HG03064 (cell line): ENCODE measurements at regions not wholly inside any gene's neighbourhood (a gene's known extent, or its start where the extent isn't known, plus 50 kb on each side); places are given as distances from the start of the nearest gene placed in this dataset.

Source experiments
- ATAC-seq: cut with Tn5 transposase; IDR thresholded peaks from one replicate; pipeline ENCODE4 v1.9.1; 2021; ENCODE audit warnings: low read depth; ENCODE audit not compliant: unreplicated experiment

DNA sequence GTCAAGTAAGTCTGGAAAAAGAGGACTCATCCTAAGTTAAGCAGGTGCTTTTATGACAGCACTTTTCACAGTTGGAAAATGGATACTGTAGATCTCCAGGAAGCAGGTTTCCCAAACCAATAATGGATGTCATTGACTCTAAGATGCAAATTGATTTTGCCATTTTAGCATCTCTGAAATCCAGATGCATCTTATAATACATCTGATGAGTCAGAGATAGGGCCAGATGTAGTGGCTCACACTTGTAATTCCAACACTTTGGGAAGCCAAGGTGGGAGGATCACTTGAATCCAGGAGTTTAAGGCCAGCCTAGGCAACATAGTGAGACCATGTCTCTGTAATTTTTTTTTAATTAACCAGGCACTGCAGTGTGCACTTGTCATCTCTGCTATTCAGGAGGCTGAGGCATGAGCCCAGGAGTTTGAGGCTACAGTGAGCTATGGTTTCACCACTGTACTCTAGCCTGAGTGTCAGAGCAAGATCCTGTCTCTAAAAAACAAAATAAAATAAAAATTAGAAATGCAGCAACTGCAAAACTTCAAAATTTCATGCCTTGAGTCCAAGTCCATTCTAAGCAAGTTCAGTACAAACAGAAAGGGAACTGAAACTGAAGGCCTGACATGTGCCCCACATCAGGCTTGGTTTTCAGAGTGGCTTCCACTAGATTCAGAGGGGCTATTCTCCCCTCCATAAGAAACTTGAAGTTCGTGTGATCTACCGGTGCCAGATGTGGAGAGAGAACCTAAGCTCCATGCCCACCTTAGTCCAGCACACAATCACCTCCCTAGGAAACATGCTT is 267.8 kb upstream of the NCKAP5 start:
- ATAC-seq, result no peak

DNA sequence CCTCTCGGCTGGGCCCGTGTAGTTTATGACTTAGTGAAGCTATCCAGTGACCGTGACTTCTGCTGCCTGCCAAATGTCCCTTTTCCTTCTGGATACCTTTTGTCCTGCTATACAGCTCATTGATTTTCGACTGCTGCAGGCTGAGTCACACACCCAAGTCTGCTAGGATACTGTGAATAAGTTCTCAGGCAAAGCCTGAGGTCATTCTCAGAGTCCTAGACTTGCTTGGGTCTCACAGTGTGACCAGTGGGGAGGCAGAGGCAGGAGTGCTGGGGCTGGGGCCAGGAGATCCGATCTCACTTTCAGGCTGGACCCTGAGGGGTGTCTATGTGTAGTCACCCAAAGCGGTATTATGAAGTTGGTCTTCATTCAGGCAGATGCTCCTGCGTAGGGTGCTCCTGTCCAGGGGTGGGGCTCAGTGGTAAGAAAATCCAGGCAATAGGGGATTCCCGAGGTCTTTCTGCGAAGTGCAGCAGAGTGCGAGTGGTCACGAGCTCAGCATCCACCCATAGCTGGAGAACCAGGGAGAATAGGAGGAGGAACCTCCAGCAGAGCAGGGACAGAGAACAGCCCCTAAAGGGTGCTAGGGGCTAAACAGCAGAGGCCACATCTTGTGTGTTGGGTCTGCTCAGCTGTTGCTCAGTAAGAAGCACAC is 268.6 kb upstream of the NCKAP5 start:
- no peak for ATAC-seq

DNA sequence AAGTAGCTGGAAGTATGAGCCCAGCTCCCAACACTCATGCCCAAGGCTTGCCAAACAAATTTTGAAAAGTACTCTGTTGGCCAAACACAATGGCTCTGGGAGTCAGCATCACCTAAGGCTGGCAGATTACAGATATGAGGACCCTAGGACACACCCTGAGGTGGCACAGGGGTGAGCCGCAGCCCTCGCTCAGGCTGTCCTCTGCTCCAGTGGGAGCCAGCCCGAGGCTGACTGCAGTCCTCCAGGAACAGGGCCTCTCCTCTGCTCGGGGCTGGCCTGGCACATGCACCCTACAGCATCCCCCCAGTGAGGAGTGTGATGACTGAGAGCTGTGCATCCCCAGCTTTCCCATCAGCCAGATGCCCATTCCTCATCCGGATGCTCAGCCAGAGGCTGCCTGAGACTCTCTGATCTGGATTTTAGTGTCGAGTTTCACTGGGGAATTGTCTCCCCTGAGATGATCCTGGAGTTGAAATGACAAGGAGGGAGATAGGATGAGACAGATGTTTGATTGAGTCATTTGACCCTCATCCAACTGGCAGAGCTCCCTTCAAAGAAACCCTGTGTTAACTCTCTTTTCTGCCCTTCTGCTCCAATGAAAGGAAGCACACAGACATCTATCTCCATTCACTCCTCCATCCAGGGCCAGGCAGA is 269.3 kb upstream of the NCKAP5 start:
- no peak for ATAC-seq

DNA sequence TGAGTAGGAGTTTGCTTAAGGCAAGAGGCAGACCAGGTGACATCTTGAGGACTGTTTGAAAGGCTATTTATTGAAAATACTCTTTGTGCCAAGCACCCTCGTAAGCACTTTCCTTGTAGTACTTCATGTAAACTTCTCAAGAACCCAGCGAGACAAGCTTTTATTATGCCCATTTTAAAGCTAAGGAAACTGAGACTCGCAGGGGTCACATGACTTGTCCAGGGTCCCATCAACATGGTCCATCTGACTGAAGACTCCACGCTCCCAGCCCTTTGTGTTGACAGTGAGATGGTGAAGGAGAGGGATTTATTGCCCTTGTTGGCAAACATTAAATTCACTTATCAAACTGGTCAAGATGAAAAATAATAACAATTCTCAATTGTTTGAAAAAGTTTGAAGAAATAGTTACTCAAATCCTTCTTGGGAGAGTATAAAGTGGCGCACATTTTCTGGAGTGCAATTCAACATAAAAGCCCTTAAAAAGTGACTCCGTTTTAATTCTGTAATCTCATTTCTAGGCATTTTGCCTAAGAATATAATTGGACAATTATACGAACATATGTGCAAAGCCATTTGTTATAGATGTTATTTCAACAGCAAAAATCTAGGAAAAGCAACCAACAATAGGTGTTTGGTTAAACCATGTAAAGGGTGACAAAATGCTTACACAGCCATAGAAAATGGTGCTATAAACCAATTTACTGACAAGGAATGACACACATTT is 270.5 kb upstream of the NCKAP5 start:
- ATAC-seq, result no peak

DNA sequence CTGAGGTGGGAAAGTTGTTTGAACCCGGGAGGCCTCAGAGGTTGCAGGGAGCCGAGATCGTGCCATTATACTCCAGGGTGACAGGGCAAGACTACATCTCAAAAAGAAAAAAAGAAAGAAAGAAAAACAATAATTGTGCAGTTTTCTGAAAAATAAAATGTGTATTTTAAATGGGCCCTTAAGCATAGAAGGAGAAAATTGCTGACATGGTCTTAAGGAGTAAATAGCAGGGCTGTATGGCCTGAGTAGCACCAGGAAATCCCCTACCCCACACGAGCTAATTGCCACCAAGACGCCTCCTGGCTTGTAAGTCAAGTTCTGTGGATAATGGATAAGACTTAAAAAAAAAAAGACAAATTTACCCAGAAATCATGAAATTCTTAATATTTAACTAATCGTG is 271.4 kb upstream of the NCKAP5 start:
- ATAC-seq, result no peak

DNA sequence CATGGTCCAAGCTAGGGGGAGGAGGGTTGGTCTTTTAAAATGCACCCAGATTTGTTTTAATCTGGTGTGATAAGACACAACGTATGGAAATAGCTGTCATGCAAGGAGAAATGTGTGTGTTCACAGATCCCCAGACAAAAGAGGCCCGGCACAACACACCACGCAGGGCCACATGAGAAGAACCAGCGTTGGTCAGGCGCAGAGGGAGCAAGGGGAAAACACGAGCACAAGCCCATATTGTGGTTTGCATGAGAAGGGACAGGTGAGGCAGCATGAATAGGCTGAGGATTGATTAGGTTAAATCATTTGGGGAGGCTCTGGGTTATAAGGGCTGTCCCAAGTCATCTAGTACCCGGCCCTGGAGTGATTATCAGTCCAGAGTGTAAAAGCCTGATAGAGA is 272.5 kb upstream of the NCKAP5 start:
- ATAC-seq, result no peak

DNA sequence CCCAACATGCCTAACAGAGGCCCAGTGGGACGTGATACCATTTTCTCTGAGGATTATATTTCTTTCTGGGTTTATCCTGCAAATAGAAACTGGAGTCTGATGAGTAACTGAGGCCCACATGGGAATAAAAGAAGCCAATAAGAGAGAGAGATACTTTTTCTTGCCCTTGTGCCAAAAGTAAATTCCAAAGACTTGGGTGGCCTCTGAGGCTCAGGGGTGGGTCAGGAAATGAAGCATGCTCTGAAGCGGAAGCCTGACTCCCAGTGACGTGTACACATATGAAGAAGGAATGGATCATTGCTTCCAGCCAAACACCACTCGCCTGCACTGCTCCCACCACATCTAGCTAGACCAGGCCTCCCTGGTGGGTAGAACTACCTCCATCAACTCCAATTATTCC is 273.6 kb upstream of the NCKAP5 start:
- ATAC-seq, result no peak

DNA sequence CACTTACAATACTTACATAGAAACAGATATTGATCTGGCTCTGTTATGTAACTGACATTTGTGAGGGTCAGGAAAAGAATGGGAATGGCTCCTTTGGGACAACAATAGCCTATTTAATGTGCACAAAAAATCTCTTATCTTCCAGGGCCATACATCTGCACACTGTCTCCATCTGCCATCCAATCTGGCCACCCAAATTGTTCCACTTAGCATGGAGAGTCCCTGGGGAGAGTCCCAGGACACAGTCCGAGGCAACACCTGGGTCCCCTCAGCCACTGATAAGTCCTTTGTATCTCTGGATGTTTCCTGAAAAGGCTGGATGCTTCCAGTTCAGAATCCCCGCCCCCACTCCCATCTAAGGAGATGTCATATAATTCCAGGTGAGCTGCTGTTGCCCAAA is 274.2 kb upstream of the NCKAP5 start:
- no peak for ATAC-seq

DNA sequence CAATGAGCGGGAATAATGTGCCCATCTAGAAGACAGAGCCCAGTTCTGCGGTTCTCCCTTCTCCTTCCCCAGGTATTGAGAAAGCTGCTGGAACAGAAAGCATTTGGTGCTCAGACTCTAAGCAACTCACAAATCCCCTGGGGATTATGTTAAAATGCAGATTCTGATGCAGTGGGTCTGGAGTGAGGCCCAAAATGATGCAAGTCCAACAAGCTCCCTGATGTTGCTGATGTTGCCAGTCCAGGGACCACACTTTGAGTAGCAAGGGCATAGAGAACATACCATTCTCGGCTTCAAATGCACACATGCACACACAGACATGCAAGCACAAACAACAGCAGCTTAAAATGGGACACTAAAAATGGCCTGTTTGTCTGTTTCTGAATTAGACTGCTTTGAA is 274.8 kb upstream of the NCKAP5 start:
- ATAC-seq, result no peak

DNA sequence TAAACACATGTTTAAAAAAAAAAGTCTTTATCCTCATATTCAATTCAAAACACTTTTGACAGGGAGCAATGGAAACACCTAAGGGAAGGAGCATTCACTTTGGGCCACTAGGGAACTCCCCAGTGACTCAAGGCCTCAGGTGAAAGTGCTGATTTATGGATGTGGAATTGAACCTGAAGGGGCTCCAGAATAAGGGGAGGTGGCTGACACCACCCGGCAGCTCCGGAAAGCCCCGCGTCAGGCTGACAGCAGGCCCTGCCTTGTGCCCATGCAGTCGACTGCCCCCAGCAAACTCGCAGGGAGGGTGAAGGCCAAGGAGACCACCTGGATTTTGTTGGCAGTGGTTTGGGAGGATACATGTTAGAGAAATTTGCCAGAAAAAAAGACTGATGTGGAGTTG is 275.3 kb upstream of the NCKAP5 start:
- no peak for ATAC-seq

DNA sequence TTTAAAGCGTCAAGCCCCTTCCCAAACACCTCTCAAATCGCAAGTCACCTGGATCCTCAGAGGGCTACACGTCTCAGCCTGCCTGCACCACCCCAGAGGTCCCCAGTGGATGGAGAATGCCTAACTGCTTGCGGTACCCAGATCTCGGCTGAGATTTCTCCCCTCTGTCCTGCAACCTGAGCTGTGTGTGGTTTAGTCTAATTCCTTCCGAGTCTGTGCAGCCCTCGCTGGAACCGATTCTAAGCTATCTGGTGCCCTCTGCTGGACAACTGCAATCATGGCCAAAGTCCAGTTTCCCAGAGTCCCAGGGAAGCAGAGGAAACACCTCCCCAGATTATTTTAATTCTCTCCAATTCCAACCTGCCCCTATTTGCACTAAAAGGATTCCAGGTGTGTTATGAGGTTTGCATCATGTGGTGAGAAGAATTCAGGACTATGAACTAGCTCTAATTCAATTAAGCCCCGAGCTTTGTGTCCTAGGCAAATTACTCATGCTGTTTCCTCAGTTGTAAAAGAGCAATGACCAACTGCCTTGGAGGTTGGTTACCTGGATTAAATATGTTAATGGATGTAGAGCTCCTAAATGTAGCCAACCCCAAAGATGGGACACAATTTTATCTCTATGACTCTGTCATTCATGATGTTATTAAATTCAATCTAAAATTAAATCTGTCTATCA is 276.1 kb upstream of the NCKAP5 start:
- ATAC-seq, result no peak

DNA sequence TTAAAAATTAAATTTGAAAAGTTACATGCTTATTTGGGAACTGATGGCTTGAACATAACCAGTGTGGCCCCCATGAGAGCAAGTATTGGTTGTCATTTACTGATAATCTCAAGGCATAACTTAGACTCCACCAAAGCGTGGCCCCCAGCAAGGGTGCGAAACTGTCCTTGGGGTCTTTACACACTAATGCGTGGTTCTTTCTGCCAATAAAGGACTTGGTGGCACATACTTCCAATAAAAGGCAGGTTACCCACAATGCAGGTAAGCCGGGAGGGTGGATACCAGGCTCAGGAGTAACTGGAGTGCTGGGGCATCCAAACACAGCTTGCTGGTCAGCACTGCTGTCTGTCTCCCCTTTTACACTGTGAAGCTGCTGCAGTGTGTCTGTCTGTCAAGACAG is 278.2 kb upstream of the NCKAP5 start:
- ATAC-seq, result no peak

DNA sequence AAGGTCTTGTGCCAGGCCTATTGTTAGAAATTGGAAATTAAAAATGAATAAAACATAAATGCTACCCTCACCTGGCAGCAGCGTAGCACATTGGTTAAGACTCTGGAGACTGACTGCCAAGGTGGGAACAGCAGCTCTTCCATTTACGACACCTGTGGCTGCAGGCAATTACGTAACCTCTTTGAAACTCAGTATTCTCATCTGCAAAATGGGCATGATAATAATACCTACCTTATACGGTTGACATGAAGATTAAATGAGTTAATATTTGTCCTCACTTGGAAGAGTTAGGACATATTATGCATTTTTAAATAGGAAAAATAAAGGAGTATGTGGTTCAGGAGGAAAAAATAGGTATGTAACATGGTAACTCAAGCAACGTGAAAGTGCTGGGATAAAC is 279.3 kb upstream of the NCKAP5 start:
- ATAC-seq, result no peak

DNA sequence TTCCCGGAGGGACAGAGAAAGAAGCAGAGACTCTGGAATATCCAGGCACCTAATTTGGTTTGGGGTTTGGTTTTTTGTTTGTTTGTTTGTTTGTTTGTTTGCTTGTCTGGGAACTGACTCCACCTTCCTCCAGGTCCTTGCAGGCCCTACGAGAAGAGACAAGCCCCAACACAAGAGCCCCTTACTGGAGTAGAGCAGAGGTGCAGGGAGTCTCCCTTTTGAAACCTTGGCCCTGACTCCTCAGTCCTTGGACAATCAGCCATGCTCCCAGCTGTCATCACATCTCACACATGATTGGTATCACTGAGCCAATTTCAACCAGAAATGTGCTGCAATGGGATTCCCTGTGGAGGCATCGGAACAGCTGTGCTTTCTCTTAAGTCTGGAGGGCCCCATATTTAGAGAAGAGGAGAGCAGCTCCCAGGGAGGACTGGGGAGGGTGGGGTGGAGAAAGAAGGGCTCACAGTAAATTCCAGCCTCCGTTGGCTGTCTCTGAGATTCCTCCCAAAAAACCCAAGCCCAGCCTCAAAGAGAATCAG is 279.9 kb upstream of the NCKAP5 start:
- no peak for ATAC-seq

DNA sequence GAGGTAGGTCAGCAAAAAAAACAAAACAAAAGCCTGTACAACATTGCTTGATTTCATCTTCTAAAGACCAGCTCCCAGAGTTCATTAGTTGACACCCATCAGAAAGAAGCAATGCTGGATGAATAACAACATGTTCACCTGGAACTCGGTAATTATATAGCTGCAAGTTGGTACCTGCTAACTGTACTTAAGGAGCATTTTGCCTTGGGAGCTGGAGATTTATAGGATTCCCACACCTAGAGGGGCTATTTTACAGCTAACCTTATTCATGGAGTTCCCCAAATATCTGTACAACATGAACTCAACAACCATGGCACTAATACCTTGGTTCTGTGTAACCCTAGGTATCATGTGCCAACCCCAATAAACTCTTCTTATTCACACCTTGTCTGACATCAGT is 281.1 kb upstream of the NCKAP5 start:
- no peak for ATAC-seq

DNA sequence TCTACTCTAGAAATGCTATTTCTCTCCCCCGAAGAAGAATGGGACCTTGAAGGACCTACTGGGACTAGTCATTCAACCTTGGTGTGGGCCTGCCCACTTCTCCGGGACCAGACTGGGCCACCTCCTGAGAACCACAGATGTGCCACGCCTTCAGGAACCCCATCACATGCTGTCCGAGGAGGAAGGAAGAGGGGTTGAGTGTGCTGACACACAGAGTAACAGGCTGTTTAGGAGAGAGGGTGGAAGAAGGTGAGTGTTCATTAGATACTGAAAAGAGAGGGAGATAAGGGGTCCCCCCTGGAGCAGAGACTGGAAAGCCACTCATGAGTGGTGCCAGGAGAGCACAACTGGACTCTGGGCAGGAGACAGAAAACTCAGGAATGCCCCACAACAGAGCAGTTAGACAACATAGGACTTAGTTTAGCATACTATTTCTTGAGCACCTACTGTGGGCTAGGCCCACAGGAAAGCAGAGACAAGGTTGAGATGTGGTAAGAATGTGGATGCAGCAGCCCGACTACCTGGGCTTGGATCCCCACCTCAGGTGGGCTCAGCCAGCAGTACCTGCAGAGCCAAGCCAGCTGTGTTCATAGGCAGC is 286.4 kb upstream of the NCKAP5 start:
- ATAC-seq, result no peak

DNA sequence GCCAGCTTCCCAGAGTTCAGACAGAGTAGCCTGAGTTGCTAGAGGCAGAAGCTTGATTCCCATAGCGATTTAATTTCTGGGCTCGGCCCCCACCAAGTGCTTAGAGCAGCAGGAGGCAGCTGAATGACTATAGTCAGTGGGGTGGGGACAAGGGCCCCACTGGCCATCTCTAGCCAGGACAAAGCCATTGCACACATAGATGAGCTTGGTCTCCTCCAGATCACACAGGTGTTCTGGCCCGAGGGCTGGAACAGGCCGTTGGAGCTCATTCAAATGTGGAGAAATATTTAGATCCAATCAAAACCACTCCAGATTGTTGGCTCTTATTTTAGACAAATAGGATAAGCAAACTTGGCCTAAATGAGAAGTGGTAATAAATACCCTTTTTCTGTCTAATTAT is 287.3 kb upstream of the NCKAP5 start:
- ATAC-seq, result no peak

DNA sequence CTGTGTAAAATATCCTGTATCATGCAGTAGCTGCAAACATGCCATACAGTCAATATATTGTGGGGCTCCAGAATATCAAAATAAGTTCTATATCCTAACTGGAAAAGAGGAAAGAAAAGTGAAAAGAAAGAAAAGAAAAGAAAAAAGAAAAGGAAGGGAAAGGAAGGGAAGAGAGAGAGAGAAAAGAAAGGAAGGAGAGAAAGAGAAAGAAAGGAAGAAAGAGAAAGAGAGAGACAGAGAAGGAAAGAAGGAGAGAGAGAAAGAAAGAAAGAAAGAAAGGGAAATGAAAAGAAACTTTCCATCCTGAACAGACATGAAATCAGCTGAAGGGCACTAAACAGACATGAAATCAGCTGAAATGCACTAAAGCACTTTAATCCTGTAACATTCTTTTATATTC is 288.4 kb upstream of the NCKAP5 start:
- no peak for ATAC-seq

DNA sequence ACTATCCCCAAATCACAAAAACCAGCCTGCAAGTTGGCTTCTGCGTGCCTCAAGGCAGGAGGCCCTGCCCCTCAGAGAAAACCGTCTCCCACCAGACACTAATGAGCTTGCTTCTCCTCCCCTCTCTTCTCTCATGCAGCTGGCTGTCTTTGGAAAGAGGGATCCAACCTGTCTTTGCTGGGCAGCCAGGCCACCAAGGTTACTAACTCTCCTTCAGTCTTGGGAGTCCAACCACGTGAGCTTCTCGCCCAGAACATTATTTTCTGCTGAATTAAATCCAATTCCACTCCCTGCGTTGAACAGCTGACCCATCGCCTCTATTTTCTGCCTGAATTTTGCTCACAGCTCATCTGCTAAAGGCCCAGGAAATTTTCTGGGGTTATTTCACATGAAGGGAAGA is 291.3 kb upstream of the NCKAP5 start:
- no peak for ATAC-seq

DNA sequence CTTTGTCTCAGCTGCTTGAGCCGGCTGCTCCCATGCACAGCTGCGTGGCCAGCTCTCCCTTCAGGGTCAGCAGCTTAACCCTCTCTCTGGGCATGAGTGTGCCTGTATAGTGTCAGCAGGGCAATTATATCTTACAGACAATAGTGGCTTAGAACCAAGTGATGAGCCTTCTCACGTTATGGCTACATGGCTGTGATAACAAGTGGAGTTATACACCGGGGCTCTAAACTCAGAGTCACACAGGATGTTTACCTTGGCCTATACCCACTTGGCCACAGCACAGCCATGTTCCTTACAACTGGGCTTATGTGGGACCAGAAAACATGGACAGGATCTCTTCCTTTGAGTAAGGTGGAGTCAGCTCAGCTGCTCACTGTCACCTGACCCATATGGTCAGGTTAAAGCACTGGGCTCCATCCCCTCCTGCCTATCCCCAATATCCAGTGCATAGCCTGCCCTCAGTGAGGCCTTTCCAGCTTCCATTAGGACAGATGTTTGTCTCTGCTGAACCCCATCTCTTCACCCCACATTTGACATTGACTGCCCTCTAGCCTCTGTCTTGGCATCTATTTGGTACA is 294.2 kb upstream of the NCKAP5 start:
- ATAC-seq, result no peak
